CD14-positive monocyte (primary cell): ENCODE measurements at regions not wholly inside any gene's neighbourhood (a gene's known extent, or its start where the extent isn't known, plus 50 kb on each side); places are given as distances from the start of the nearest gene placed in this dataset.

Experiments
- DNase-seq, 3 donors: peaks; one replicate each; pipeline ENCODE4 v3.0.0-alpha.2; 2011 to 2022
- H2AFZ ChIP-seq: 2 replicates; pipeline ENCODE4 v1.6.0; 2012; ENCODE audit warnings: mild to moderate bottlenecking, low read depth, low read length, inconsistent platforms; ENCODE audit not compliant: insufficient read depth, poor library complexity, severe bottlenecking
- H3K27ac ChIP-seq, 2 donors: 1 replicate in 1 of 2; 2 replicates in 1 of 2; pipeline ENCODE4 v1.5.1; 2012 to 2013; ENCODE audit warnings: low read length in 2 of 2, control low read depth in 1 of 2, inconsistent platforms in 1 of 2, low read depth in 1 of 2, mild to moderate bottlenecking in 1 of 2
- H3K27me3 ChIP-seq, 2 donors: one replicate each; pipeline versions ENCODE4 v1.6.0 to v1.6.1; 2011 to 2013; ENCODE audit warnings: low read length in 2 of 2; ENCODE audit not compliant: control insufficient read depth in 2 of 2, insufficient read depth in 2 of 2
- H3K36me3 ChIP-seq, 2 donors: replicated peaks in 1 of 2; 1 replicate in 1 of 2; 2 replicates in 1 of 2; pipeline versions ENCODE4 v1.5.1 to v1.6.1; 2012 to 2013; ENCODE audit warnings: low read length in 2 of 2, control low read depth in 1 of 2, inconsistent platforms in 1 of 2, mild to moderate bottlenecking in 1 of 2; ENCODE audit not compliant: insufficient read depth in 2 of 2, control insufficient read depth in 1 of 2
- H3K4me1 ChIP-seq, 2 donors: 1 replicate in 1 of 2; 2 replicates in 1 of 2; pipeline versions ENCODE4 v1.5.1 to v1.6.1; 2012 to 2013; ENCODE audit warnings: low read length in 2 of 2, control low read depth in 1 of 2, inconsistent platforms in 1 of 2, mild to moderate bottlenecking in 1 of 2, moderate library complexity in 1 of 2; ENCODE audit not compliant: insufficient read depth in 2 of 2, control insufficient read depth in 1 of 2
- H3K4me2 ChIP-seq: replicated peaks from 2 replicates; pipeline ENCODE3; 2012; ENCODE audit warnings: low read length, moderate library complexity, mild to moderate bottlenecking; ENCODE audit not compliant: poor library complexity, severe bottlenecking; ENCODE audit errors: extremely low read depth
- H3K4me3 ChIP-seq, 3 experiments: fragments of 200-600 bp in 1 of 3; sonication (generic) in 1 of 3; replicated peaks in 1 of 3; 1 replicate in 2 of 3; 2 replicates in 1 of 3; pipeline ENCODE4 v1.5.1; 2011 to 2013; ENCODE audit warnings: low read length in 3 of 3, mild to moderate bottlenecking in 3 of 3, control low read depth in 2 of 3, low read depth in 2 of 3, inconsistent platforms in 1 of 3, moderate library complexity in 1 of 3
- H3K79me2 ChIP-seq: 2 replicates; pipeline ENCODE4 v1.6.0; 2012; ENCODE audit warnings: mild to moderate bottlenecking, control low read depth, inconsistent platforms, low read length, moderate library complexity; ENCODE audit not compliant: insufficient read depth
- H3K9ac ChIP-seq: 2 replicates; pipeline ENCODE4 v1.6.0; 2017; ENCODE audit warnings: low read length, mild to moderate bottlenecking; ENCODE audit not compliant: insufficient read depth, poor library complexity, severe bottlenecking
- H3K9me3 ChIP-seq, 2 donors: replicated peaks in 1 of 2; 1 replicate in 1 of 2; 2 replicates in 1 of 2; pipeline versions ENCODE4 v1.5.1 to v1.6.1; 2012 to 2013; ENCODE audit warnings: low read length in 2 of 2, control low read depth in 1 of 2; ENCODE audit not compliant: control insufficient read depth in 1 of 2, insufficient read depth in 1 of 2
- H4K20me1 ChIP-seq: 2 replicates; pipeline ENCODE4 v1.6.0; 2012; ENCODE audit warnings: mild to moderate bottlenecking, low read length, control low read depth, moderate library complexity; ENCODE audit not compliant: insufficient read depth
- H3K27ac Mint-ChIP-seq, 7 donors: one replicate each; pipeline ENCODE4 v1.8.0; 2020; ENCODE audit warnings: mild to moderate bottlenecking in 7 of 7, mixed read lengths in 7 of 7, moderate library complexity in 6 of 7, inconsistent platforms in 2 of 7
- H3K27me3 Mint-ChIP-seq, 3 donors: one replicate each; pipeline ENCODE4 v1.8.0; 2021 to 2022; ENCODE audit warnings: low read depth in 3 of 3, mild to moderate bottlenecking in 3 of 3, mixed read lengths in 3 of 3, moderate library complexity in 3 of 3, inconsistent platforms in 1 of 3
- H3K36me3 Mint-ChIP-seq, 2 donors: one replicate each; pipeline ENCODE4 v1.8.0; 2020; ENCODE audit warnings: mixed read lengths in 2 of 2, inconsistent platforms in 1 of 2, mild to moderate bottlenecking in 1 of 2
- H3K4me1 Mint-ChIP-seq: one replicate; pipeline ENCODE4 v1.8.0; 2020; ENCODE audit warnings: mild to moderate bottlenecking, mixed read lengths
- H3K4me3 Mint-ChIP-seq, 2 donors: one replicate each; pipeline ENCODE4 v1.8.0; 2020; ENCODE audit warnings: mild to moderate bottlenecking in 2 of 2, mixed read lengths in 2 of 2, moderate library complexity in 1 of 2
- H3K9me3 Mint-ChIP-seq, 7 donors: one replicate each; pipeline ENCODE4 v1.8.0; 2020 to 2022; ENCODE audit warnings: mixed read lengths in 7 of 7, mild to moderate bottlenecking in 6 of 7, moderate library complexity in 6 of 7, inconsistent platforms in 2 of 7
- CTCF ChIP-seq: fragments of 200-600 bp; IDR thresholded peaks from one replicate; pipeline ENCODE4 v1.8.0; 2022; ENCODE audit warnings: antibody characterized with exemption, mild to moderate bottlenecking
- WGBS: methylation state at CpG from one replicate; pipeline ENCODE4 v1.1.5; 2013; ENCODE audit warnings: missing lambda C conversion rate; ENCODE audit not compliant: insufficient coverage; 5-methylcytosine and 5-hydroxymethylcytosine counted together
- intact Hi-C, 2 donors: fragments of 100-400 bp; cut with micrococcal nuclease; formaldehyde crosslinking; loops; one replicate each; pipeline versions ENCODE4 v1.15.0 to v1.15.1; 2023

GRCh38 chr5:39762761-39763160, 338.0 kb upstream of the DAB2 start:
- Mint-ChIP-seq H3K27me3 (peaks cover 0 to 3% (median 1%) of the 10 kb centered on the region in 3 donors), H3K4me1 (peaks cover 26% of the 10 kb centered on the region), H3K4me3 (no peak overlapping the region), H3K27ac (no peak overlapping the region), H3K36me3 (no peaks in the 10 kb centered on the region), H3K9me3 (peaks cover 0 to 4% (median 0%) of the 10 kb centered on the region in 7 donors)
- DNase-seq = no peak
- Histone ChIP-seq H3K27ac (no peak overlapping the region), H2AFZ (no peak overlapping the region), H3K4me1 (peaks cover 14 to 18% of the 10 kb centered on the region in 2 donors), H4K20me1 (no peaks in the 10 kb centered on the region), H3K79me2 (no peaks in the 10 kb centered on the region), H3K4me2 (no peak overlapping the region), H3K9me3 (no peaks in the 10 kb centered on the region), H3K9ac (no peak overlapping the region), H3K4me3 (no peak overlapping the region), H3K36me3 (no peaks in the 10 kb centered on the region), H3K27me3 (peaks cover 0 to 3% of the 10 kb centered on the region in 2 donors)
- intact Hi-C loops = no loop called here
- TF ChIP-seq CTCF = no peak
- no CpG with 5 or more reads among the region's 3 CpGs for WGBS

GRCh38 chr5:39761199-39761950, 336.6 kb upstream of the DAB2 start:
- no peak for DNase-seq
- Histone ChIP-seq H3K4me3 (no peak overlapping the region), H3K4me2 (no peak overlapping the region), H3K36me3 (no peaks in the 10 kb centered on the region), H4K20me1 (no peaks in the 10 kb centered on the region), H3K79me2 (no peaks in the 10 kb centered on the region), H3K4me1 (peaks cover 14 to 18% of the 10 kb centered on the region in 2 donors), H3K27me3 (peaks cover 0 to 3% of the 10 kb centered on the region in 2 donors), H3K9me3 (no peaks in the 10 kb centered on the region), H2AFZ (peak overlapping the region; percentile 41), H3K27ac (no peak overlapping the region), H3K9ac (no peak overlapping the region)
- Mint-ChIP-seq H3K4me3 (no peak overlapping the region), H3K4me1 (peaks cover 26% of the 10 kb centered on the region), H3K9me3 (peaks cover 0 to 6% (median 0%) of the 10 kb centered on the region in 7 donors), H3K27me3 (peaks cover 0 to 3% (median 1%) of the 10 kb centered on the region in 3 donors), H3K27ac (no peak overlapping the region), H3K36me3 (no peaks in the 10 kb centered on the region)
- no peak for TF ChIP-seq CTCF
- intact Hi-C loops = no loop called here
- WGBS = 80% methylated on average over 2 of the region's 10 CpGs
